Mesothelial cell of epicardium (in vitro differentiated cells): ENCODE measurements at regions not wholly inside any gene's neighbourhood (a gene's known extent, or its start where the extent isn't known, plus 50 kb on each side); places are given as distances from the start of the nearest gene placed in this dataset.

Source experiments
- DNase-seq, 2 experiments: peaks; one replicate each; pipeline ENCODE4 v3.0.0; 2021; ENCODE audit warnings: low spot score in 2 of 2; ENCODE audit not compliant: unreplicated experiment in 2 of 2
- H3K27ac Mint-ChIP-seq: 2 replicates; pipeline ENCODE4 v1.8.0; 2021; ENCODE audit warnings: mixed read lengths
- H3K27me3 Mint-ChIP-seq: 2 replicates; pipeline ENCODE4 v1.8.0; 2021; ENCODE audit warnings: low read depth, mixed read lengths
- H3K36me3 Mint-ChIP-seq: 2 replicates; pipeline ENCODE4 v1.8.0; 2021; ENCODE audit warnings: mixed read lengths
- H3K4me1 Mint-ChIP-seq: 2 replicates; pipeline ENCODE4 v1.8.0; 2021; ENCODE audit warnings: mixed read lengths
- H3K4me3 Mint-ChIP-seq: 2 replicates; pipeline ENCODE4 v1.8.0; 2021; ENCODE audit warnings: mild to moderate bottlenecking, moderate library complexity, mixed read lengths
- H3K9me3 Mint-ChIP-seq: 2 replicates; pipeline ENCODE4 v1.8.0; 2021; ENCODE audit warnings: mixed read lengths
- TF ChIP-seq, protein P1 (sequence below): fragments of 200-600 bp; sonication (generic); IDR thresholded peaks from one replicate; pipeline ENCODE4 v1.5.0; 2021; ENCODE audit warnings: antibody characterized with exemption; ENCODE audit not compliant: unreplicated experiment

- Mint-ChIP-seq H3K4me1 (peaks cover 2% of the 10 kb centered on the region), H3K27me3 (peaks cover 6% of the 10 kb centered on the region), H3K4me3 (no peak overlapping the region), H3K36me3 (no peaks in the 10 kb centered on the region), H3K9me3 (peaks cover 4% of the 10 kb centered on the region), H3K27ac (no peak overlapping the region)
- DNase-seq = no peak
- TF ChIP-seq, protein P1, sequence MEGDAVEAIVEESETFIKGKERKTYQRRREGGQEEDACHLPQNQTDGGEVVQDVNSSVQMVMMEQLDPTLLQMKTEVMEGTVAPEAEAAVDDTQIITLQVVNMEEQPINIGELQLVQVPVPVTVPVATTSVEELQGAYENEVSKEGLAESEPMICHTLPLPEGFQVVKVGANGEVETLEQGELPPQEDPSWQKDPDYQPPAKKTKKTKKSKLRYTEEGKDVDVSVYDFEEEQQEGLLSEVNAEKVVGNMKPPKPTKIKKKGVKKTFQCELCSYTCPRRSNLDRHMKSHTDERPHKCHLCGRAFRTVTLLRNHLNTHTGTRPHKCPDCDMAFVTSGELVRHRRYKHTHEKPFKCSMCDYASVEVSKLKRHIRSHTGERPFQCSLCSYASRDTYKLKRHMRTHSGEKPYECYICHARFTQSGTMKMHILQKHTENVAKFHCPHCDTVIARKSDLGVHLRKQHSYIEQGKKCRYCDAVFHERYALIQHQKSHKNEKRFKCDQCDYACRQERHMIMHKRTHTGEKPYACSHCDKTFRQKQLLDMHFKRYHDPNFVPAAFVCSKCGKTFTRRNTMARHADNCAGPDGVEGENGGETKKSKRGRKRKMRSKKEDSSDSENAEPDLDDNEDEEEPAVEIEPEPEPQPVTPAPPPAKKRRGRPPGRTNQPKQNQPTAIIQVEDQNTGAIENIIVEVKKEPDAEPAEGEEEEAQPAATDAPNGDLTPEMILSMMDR = no peak
Observed at GRCh38 chr3:182399978-182400737, 393.1 kb upstream of the ATP11B start.

- TF ChIP-seq, protein P1 = no peak
- Mint-ChIP-seq H3K9me3 (peaks cover 4% of the 10 kb centered on the region), H3K27ac (no peak overlapping the region), H3K27me3 (peaks cover 6% of the 10 kb centered on the region), H3K4me3 (no peak overlapping the region), H3K4me1 (peaks cover 2% of the 10 kb centered on the region), H3K36me3 (no peaks in the 10 kb centered on the region)
- DNase-seq = no peak
Observed at GRCh38 chr3:182400838-182401237, 392.5 kb upstream of the ATP11B start.

GRCh38 chr3:182404031-182404430 lies 389.3 kb upstream of the ATP11B start:
- Mint-ChIP-seq H3K36me3 (no peaks in the 10 kb centered on the region), H3K27ac (no peak overlapping the region), H3K4me3 (no peak overlapping the region), H3K9me3 (peaks cover 4% of the 10 kb centered on the region), H3K27me3 (peaks cover 1% of the 10 kb centered on the region), H3K4me1 (peaks cover 2% of the 10 kb centered on the region)
- TF ChIP-seq, protein P1 = no peak
- DNase-seq = no peak

DNA sequence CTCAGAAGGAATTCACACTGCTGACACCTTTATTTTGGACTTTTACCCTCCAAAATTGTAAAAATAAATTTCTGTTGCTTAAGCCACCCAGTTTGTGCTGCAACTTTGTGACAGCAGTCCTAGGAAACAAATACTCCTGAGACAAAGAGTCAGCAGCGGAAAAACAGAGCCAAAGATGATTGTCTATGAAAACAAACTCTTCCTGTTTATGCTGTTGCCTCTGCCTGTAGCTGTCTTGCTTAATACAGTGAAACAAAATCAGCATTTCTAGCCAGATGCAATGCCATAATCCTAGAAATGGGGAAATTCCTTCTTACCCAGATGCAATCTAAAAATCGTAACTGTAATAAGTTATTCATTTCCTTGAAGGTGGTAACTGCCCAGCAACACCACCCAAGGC lies 387.5 kb upstream of the ATP11B start:
- TF ChIP-seq, protein P1 = no peak
- Mint-ChIP-seq H3K9me3 (peaks cover 4% of the 10 kb centered on the region), H3K4me3 (no peak overlapping the region)

DNA sequence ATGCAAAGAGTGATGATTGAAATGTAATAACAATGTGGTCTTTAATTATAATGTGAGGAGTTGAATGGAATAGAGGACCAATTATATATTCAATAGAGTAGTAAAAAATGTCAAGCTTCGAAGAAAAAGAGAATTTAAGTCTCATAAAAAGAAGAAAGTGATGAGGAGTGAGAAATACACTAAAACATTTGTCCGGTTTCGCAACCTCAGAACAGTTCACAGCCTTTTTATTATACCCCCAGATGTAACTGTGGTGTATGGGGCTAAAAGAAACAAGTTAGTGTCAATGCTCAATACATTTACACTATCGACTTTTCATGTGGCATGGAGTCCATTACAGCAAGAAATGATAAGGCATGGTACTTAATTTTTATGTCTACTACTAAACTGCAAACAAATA lies 386.5 kb upstream of the ATP11B start:
- Mint-ChIP-seq H3K36me3 (no peaks in the 10 kb centered on the region), H3K9me3 (peaks cover 4% of the 10 kb centered on the region), H3K27ac (no peak overlapping the region), H3K4me3 (no peak overlapping the region), H3K4me1 (no peaks in the 10 kb centered on the region), H3K27me3 (no peaks in the 10 kb centered on the region)
- TF ChIP-seq, protein P1 = no peak
- no peak for DNase-seq

More for the DNA sequence above, 387.5 kb upstream of the ATP11B start:
- DNase-seq = no peak
- Mint-ChIP-seq H3K27ac (no peak overlapping the region), H3K27me3 (no peaks in the 10 kb centered on the region), H3K36me3 (no peaks in the 10 kb centered on the region), H3K4me1 (no peaks in the 10 kb centered on the region)

DNA sequence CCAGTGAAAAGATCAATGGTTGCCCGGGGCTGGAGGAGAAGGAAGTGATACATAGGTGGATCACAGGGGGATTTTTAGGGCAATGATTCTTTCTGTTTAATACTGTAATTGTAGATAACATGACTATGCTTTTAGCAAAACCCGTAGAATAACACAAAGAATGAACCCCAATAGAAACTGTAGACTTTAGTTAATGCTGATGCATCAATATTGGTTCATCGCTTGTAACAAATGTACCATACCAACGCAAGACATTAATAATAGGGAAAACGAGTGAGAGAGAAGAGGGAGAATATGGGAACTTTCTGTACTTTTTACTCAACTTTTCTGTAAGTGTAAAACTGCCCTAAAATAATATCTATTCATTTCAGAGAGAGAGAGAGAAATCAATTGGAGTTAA lies 383.3 kb upstream of the ATP11B start:
- peaks cover 4% of the 10 kb centered on the region for H3K4me1 Mint-ChIP-seq
- no peaks in the 10 kb centered on the region for H3K27me3 Mint-ChIP-seq
- TF ChIP-seq, protein P1 = no peak
- no peak overlapping the region for H3K27ac Mint-ChIP-seq
- H3K9me3 Mint-ChIP-seq = no peaks in the 10 kb centered on the region
- no peak for DNase-seq
- no peak overlapping the region for H3K4me3 Mint-ChIP-seq
- no peaks in the 10 kb centered on the region for H3K36me3 Mint-ChIP-seq
